RPMI8226 (cell line): ENCODE measurements at regions not wholly inside any gene's neighbourhood (a gene's known extent, or its start where the extent isn't known, plus 50 kb on each side); places are given as distances from the start of the nearest gene placed in this dataset.

Experiments used
- DNase-seq: peaks from one replicate; pipeline ENCODE4 v3.0.0-alpha.2; 2015

- no peak for DNase-seq
Measured at GRCh38 chr2:220134756-220135534, 507.5 kb downstream of the SLC4A3 start.

GRCh38 chr2:220143336-220143735, 515.9 kb downstream of the SLC4A3 start:
- DNase-seq = no peak

GRCh38 chr2:220144411-220144810, 517.0 kb downstream of the SLC4A3 start:
- DNase-seq = no peak

GRCh38 chr2:220147161-220148038, 520.0 kb downstream of the SLC4A3 start:
- DNase-seq = no peak

GRCh38 chr2:220148471-220149248, 521.2 kb downstream of the SLC4A3 start:
- no peak for DNase-seq

GRCh38 chr2:220151341-220151740, 523.9 kb downstream of the SLC4A3 start:
- DNase-seq = no peak

- DNase-seq = no peak
Measured at GRCh38 chr2:220152281-220152935, 525.0 kb downstream of the SLC4A3 start.

- DNase-seq = no peak
Measured at GRCh38 chr2:220153118-220153517, 525.7 kb downstream of the SLC4A3 start.

GRCh38 chr2:220154304-220154703, 526.9 kb downstream of the SLC4A3 start:
- DNase-seq = no peak

GRCh38 chr2:220157312-220157711, 529.9 kb downstream of the SLC4A3 start:
- DNase-seq = no peak

GRCh38 chr2:220159738-220160137, 532.3 kb downstream of the SLC4A3 start:
- DNase-seq = no peak

- no peak for DNase-seq
Measured at GRCh38 chr2:220162320-220162719, 534.9 kb downstream of the SLC4A3 start.

- no peak for DNase-seq
Measured at GRCh38 chr2:220163486-220163885, 536.1 kb downstream of the SLC4A3 start.

- no peak for DNase-seq
Measured at GRCh38 chr2:220165401-220165800, 538.0 kb downstream of the SLC4A3 start.

- DNase-seq = no peak
Measured at GRCh38 chr2:220166616-220167015, 539.2 kb downstream of the SLC4A3 start.

- no peak for DNase-seq
Measured at GRCh38 chr2:220167956-220168355, 540.5 kb downstream of the SLC4A3 start.

GRCh38 chr2:220168891-220169546, 541.6 kb downstream of the SLC4A3 start:
- DNase-seq = no peak

GRCh38 chr2:220174826-220175225, 547.4 kb downstream of the SLC4A3 start:
- DNase-seq = no peak

- DNase-seq = no peak
Measured at GRCh38 chr2:220175967-220176366, 548.5 kb downstream of the SLC4A3 start.

GRCh38 chr2:220178991-220179695, 551.7 kb downstream of the SLC4A3 start:
- no peak for DNase-seq

GRCh38 chr2:220181165-220181564, 553.7 kb downstream of the SLC4A3 start:
- DNase-seq = no peak
